ENCODE measurements at regions not wholly inside any gene's neighbourhood (a gene's known extent, or its start where the extent isn't known, plus 50 kb on each side); places are given as distances from the start of the nearest gene placed in this dataset.

- Histone ChIP-seq H3K36me3 (ENCODE audit: insufficient read depth in 1 of 2, low read depth in 1 of 2) (no peaks in the 10 kb centered on the region), H3K27ac (peak overlapping the region; percentile 61), H3K4me3 (no peak overlapping the region), H3K9me3 (peaks cover 5% of the 10 kb centered on the region), H3K27me3 (ENCODE audit: insufficient read depth in 3 of 3, low read length in 2 of 3) (no peaks in the 10 kb centered on the region), H3K4me1 (peaks cover 16% of the 10 kb centered on the region)
- TF ChIP-seq, protein P1, sequence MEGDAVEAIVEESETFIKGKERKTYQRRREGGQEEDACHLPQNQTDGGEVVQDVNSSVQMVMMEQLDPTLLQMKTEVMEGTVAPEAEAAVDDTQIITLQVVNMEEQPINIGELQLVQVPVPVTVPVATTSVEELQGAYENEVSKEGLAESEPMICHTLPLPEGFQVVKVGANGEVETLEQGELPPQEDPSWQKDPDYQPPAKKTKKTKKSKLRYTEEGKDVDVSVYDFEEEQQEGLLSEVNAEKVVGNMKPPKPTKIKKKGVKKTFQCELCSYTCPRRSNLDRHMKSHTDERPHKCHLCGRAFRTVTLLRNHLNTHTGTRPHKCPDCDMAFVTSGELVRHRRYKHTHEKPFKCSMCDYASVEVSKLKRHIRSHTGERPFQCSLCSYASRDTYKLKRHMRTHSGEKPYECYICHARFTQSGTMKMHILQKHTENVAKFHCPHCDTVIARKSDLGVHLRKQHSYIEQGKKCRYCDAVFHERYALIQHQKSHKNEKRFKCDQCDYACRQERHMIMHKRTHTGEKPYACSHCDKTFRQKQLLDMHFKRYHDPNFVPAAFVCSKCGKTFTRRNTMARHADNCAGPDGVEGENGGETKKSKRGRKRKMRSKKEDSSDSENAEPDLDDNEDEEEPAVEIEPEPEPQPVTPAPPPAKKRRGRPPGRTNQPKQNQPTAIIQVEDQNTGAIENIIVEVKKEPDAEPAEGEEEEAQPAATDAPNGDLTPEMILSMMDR (IDR thresholded peaks at IDR 0.05), result no peak
- DNase-seq (no peak), ATAC-seq (peak; percentile 71 to 92 (median 89))
- intact Hi-C loops (cut with DNase I), result no loop called here
- 32 to 65% (median 35%) methylated on average over 2 of the region's 2 CpGs for WGBS, 3 donors
Measured at GRCh38 chr11:30811226-30811755, 225.1 kb upstream of the MPPED2 start.

DNA sequence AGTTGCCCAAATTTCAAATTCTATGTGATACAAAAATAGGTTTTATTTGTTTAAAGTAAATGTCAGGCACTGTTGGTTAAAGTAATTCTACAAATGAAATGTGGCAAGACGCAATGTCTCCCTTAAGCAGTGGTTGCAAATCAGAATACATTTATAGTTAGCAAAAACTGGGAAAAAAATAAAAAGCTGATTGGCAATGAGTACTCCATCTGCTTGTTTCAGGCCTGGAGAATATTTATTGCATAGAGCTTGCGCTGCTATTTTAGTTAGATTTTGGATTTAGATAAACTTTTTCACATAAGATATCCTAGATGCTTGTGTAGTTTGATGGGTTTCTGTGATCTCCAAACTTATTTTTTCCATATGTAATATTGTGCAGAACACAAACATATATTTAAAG lies 224.0 kb upstream of the MPPED2 start:
- Histone ChIP-seq H3K27ac (no peak overlapping the region), H3K4me3 (no peak overlapping the region), H3K27me3 (ENCODE audit: insufficient read depth in 3 of 3, low read length in 2 of 3) (no peaks in the 10 kb centered on the region), H3K9me3 (peaks cover 9% of the 10 kb centered on the region), H3K4me1 (peaks cover 15% of the 10 kb centered on the region), H3K36me3 (ENCODE audit: insufficient read depth in 1 of 2, low read depth in 1 of 2) (no peaks in the 10 kb centered on the region)
- intact Hi-C loops (cut with DNase I), result no loop called here
- 94 to 98% (median 94%) methylated on average over 2 of the region's 2 CpGs for WGBS, 3 donors
- no peak for ATAC-seq
- TF ChIP-seq, protein P1 (IDR thresholded peaks at IDR 0.05), result no peak
- DNase-seq, result no peak

- TF ChIP-seq, protein P1 (IDR thresholded peaks at IDR 0.05), result no peak
- WGBS, 3 donors, result 8 to 13% (median 9%) methylated on average over 4 of the region's 4 CpGs
- DNase-seq (no peak), ATAC-seq (peak in 3 of 4 donors; percentile 72 to 78 (median 76))
- intact Hi-C loops (cut with DNase I), result no loop called here
- H3K4me3 ChIP-seq, result no peak overlapping the region
- no peaks in the 10 kb centered on the region for H3K36me3 ChIP-seq (ENCODE audit: insufficient read depth in 1 of 2, low read depth in 1 of 2)
- H3K27me3 ChIP-seq (ENCODE audit: insufficient read depth in 3 of 3, low read length in 2 of 3), result no peaks in the 10 kb centered on the region
- peaks cover 4% of the 10 kb centered on the region for H3K9me3 ChIP-seq
- peak overlapping the region; percentile 65 for H3K27ac ChIP-seq
- H3K4me1 ChIP-seq, result peaks cover 8% of the 10 kb centered on the region
Measured at GRCh38 chr11:30801357-30801756, 215.2 kb upstream of the MPPED2 start.

- intact Hi-C loops (cut with DNase I), result no loop called here
- Histone ChIP-seq H3K36me3 (ENCODE audit: insufficient read depth in 1 of 2, low read depth in 1 of 2) (no peaks in the 10 kb centered on the region), H3K27ac (peak overlapping the region; percentile 32), H3K27me3 (ENCODE audit: insufficient read depth in 3 of 3, low read length in 2 of 3) (no peaks in the 10 kb centered on the region), H3K9me3 (peaks cover 1% of the 10 kb centered on the region), H3K4me1 (peaks cover 8% of the 10 kb centered on the region), H3K4me3 (no peak overlapping the region)
- no peak for DNase-seq
- ATAC-seq, result no peak
- TF ChIP-seq, protein P1 (IDR thresholded peaks at IDR 0.05), result no peak
Measured at GRCh38 chr11:30800904-30801303, 214.8 kb upstream of the MPPED2 start.

DNA sequence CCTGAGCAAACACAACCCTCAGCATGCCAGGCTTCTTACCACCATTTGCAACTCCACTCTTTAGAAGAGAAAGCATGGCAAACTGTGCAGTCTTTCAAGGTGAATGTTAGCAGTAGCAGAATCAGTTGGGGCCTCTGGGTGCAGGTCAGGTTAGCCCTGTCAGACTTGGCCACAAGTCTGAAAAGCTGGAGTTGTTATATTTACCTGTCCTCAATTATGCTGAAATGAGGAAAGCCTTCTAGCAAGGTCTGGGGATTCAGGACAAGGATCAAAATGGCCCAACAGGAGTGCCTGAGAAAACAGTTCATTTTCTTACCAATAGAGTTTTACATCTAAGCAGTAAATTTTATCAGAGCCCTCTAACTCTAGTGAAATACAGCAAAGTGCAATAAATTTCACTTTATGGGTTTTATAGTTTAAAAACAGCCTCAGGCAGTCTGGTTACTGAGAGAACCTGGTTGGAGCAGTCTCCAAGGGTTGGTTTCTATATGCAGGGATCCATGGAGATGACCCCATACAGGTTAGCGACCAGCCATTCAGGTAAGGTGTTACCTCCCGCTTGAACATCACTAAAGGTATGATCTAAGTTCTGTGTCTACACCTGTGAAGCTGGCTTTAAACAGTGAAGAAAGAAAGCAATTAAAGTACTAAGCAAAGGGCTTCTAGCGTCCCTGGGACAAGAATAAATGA lies 212.5 kb upstream of the MPPED2 start:
- H3K27me3 ChIP-seq (ENCODE audit: insufficient read depth in 3 of 3, low read length in 2 of 3), result no peaks in the 10 kb centered on the region
- no peak overlapping the region for H3K27ac ChIP-seq
- ATAC-seq (no peak), DNase-seq (no peak)
- TF ChIP-seq, protein P1 (IDR thresholded peaks at IDR 0.05), result no peak
- intact Hi-C loops (cut with DNase I), result no loop called here
- no peaks in the 10 kb centered on the region for H3K9me3 ChIP-seq
- peaks cover 8% of the 10 kb centered on the region for H3K4me1 ChIP-seq
- no peak overlapping the region for H3K4me3 ChIP-seq
- WGBS, 3 donors, result 79 to 90% (median 87%) methylated on average over 3 of the region's 3 CpGs
- H3K36me3 ChIP-seq (ENCODE audit: insufficient read depth in 1 of 2, low read depth in 1 of 2), result no peaks in the 10 kb centered on the region

All from psoas muscle (tissue), 7 donors.